ENCODE measurements at regions not wholly inside any gene's neighbourhood (a gene's known extent, or its start where the extent isn't known, plus 50 kb on each side); places are given as distances from the start of the nearest gene placed in this dataset.

- no peak for DNase-seq
These were observed 168.9 kb downstream of the CYRIA start for GRCh38 chr2:16496426-16497388.

GRCh38 chr2:16495509-16496208, 170.0 kb downstream of the CYRIA start:
- DNase-seq: no peak

- no peak for DNase-seq
These were observed 170.7 kb downstream of the CYRIA start for GRCh38 chr2:16494836-16495508.

- DNase-seq: no peak
These were observed 171.8 kb downstream of the CYRIA start for GRCh38 chr2:16493788-16494187.

GRCh38 chr2:16487686-16488085, 177.9 kb downstream of the CYRIA start:
- DNase-seq: peak; percentile 30

- no peak for DNase-seq
These were observed 180.4 kb downstream of the CYRIA start for GRCh38 chr2:16485251-16485650.

- no peak for DNase-seq
These were observed 183.2 kb downstream of the CYRIA start for GRCh38 chr2:16482460-16482859.

- DNase-seq: no peak
These were observed 184.3 kb downstream of the CYRIA start for GRCh38 chr2:16481351-16481750.

- no peak for DNase-seq
These were observed 185.9 kb downstream of the CYRIA start for GRCh38 chr2:16479721-16480120.

- DNase-seq: no peak
These were observed 187.0 kb downstream of the CYRIA start for GRCh38 chr2:16478434-16479210.

- DNase-seq: no peak
These were observed 188.0 kb downstream of the CYRIA start for GRCh38 chr2:16477648-16478047.

- DNase-seq: no peak
These were observed 188.8 kb downstream of the CYRIA start for GRCh38 chr2:16476866-16477265.

GRCh38 chr2:16475986-16476567, 189.6 kb downstream of the CYRIA start:
- DNase-seq: no peak

GRCh38 chr2:16475586-16475985, 190.0 kb downstream of the CYRIA start:
- no peak for DNase-seq

GRCh38 chr2:16473575-16473974, 192.1 kb downstream of the CYRIA start:
- no peak for DNase-seq

- DNase-seq: no peak
These were observed 194.6 kb downstream of the CYRIA start for GRCh38 chr2:16470936-16471490.

GRCh38 chr2:16466821-16467151, 198.8 kb downstream of the CYRIA start:
- DNase-seq: no peak

- no peak for DNase-seq
These were observed 199.4 kb downstream of the CYRIA start for GRCh38 chr2:16466133-16466820.

- no peak for DNase-seq
These were observed 201.0 kb downstream of the CYRIA start for GRCh38 chr2:16464641-16465040.

- no peak for DNase-seq
These were observed 202.7 kb downstream of the CYRIA start for GRCh38 chr2:16462958-16463357.

- no peak for DNase-seq
These were observed 204.0 kb downstream of the CYRIA start for GRCh38 chr2:16461672-16462071.

- no peak for DNase-seq
These were observed 206.0 kb downstream of the CYRIA start for GRCh38 chr2:16459606-16460005.

Measured in NCI-H1105 (cell line).